ENCODE measurements at regions not wholly inside any gene's neighbourhood (a gene's known extent, or its start where the extent isn't known, plus 50 kb on each side); places are given as distances from the start of the nearest gene placed in this dataset.

DNA sequence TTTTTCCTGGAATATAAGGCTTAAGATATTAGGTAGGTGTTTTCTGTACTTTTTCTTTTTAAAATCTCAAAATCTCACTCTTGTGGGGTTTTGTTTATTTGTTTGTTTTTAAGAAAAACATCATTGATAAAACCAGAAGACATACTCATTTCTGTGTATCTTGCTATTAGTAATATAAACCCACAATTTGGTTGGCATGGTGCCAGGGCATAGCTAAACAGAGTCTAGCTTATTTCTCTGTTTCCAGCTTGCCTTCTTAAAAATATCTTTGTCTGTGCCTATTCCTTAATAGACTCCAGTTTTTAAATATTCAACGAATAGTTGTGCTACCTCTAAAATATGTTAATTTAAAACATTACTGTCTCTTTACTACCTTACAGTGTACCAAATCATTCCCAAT is 1121.9 kb upstream of the PCDH20 start:
- TF ChIP-seq, protein P1, sequence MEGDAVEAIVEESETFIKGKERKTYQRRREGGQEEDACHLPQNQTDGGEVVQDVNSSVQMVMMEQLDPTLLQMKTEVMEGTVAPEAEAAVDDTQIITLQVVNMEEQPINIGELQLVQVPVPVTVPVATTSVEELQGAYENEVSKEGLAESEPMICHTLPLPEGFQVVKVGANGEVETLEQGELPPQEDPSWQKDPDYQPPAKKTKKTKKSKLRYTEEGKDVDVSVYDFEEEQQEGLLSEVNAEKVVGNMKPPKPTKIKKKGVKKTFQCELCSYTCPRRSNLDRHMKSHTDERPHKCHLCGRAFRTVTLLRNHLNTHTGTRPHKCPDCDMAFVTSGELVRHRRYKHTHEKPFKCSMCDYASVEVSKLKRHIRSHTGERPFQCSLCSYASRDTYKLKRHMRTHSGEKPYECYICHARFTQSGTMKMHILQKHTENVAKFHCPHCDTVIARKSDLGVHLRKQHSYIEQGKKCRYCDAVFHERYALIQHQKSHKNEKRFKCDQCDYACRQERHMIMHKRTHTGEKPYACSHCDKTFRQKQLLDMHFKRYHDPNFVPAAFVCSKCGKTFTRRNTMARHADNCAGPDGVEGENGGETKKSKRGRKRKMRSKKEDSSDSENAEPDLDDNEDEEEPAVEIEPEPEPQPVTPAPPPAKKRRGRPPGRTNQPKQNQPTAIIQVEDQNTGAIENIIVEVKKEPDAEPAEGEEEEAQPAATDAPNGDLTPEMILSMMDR (IDR thresholded peaks at IDR 0.05; ENCODE audit: low read length), result no peak
- TF ChIP-seq EZH2 (optimal IDR thresholded peaks at IDR 0.05; ENCODE audit: low read depth, low read length), result no peak

Data from MM.1S (cell line).